NCI-H69 (cell line): ENCODE measurements at regions not wholly inside any gene's neighbourhood (a gene's known extent, or its start where the extent isn't known, plus 50 kb on each side); places are given as distances from the start of the nearest gene placed in this dataset.

ENCODE experiments used
- DNase-seq: peaks from one replicate; lab custom pipeline; 2025; lab: John Stamatoyannopoulos, UW

GRCh38 chr6:126607289-126607688, 267.4 kb downstream of the CENPW start:
- DNase-seq = no peak

DNA sequence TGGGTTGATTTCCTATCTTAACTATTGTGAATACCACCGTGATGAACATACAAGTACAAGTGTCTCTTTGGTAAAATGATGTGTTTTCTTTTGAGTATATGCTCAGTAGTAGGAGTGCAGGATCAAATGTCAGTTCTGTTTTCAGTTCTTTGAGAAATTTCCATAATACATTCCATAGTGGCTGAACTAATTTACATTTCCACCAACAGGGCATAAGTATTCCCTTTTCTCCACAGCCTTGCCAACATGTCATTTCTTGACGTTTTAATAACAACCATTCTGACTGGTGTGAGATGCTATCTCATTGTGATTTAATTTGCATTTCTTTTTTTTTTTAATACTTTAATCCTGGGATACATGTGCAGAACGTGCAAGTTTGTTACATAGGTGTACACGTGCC, 268.8 kb downstream of the CENPW start:
- DNase-seq = no peak

DNA sequence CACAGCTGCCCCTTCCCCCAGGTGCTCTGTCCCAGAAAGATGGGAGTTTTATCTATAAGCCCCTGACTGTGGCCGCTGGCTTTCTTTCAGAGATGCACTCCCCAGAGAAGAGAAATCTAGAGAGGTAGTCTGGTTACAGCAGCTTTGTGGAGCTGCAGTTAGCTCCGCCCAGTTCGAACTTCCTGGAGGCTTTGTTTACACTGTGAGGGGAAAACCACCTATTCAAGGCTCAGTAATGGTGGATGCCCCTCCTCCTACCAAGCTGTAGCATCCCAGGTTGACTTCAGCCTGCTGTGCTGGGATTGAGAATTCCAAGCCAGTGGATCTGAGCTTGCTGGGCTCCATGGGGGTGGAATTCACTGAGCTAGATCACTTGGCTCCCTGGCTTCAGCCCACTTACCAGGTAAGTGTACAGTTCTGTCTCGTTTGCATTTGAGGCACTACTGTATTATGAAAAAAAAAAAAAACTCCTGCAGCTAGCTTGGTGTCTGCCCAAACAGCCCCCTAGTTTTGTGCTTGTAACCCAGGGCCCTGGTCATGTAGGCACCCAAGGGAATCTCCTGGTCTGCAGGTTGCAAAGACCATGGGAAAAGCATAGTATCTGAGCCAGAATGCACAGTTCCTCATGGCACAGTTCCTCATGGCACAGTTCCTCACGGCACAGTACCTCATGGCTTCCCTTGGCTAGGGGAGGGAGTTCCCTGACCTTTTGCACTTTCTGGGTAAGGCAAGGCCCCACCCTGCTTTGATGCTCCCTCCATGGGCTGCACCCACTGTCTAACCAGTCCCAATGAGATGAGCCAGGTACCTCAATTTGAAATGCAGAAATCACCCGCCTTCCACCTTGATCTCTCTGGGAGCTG, 275.0 kb downstream of the CENPW start:
- DNase-seq = peak; percentile 81

- DNase-seq = no peak
These were observed 277.0 kb downstream of the CENPW start for GRCh38 chr6:126616866-126617265.

DNA sequence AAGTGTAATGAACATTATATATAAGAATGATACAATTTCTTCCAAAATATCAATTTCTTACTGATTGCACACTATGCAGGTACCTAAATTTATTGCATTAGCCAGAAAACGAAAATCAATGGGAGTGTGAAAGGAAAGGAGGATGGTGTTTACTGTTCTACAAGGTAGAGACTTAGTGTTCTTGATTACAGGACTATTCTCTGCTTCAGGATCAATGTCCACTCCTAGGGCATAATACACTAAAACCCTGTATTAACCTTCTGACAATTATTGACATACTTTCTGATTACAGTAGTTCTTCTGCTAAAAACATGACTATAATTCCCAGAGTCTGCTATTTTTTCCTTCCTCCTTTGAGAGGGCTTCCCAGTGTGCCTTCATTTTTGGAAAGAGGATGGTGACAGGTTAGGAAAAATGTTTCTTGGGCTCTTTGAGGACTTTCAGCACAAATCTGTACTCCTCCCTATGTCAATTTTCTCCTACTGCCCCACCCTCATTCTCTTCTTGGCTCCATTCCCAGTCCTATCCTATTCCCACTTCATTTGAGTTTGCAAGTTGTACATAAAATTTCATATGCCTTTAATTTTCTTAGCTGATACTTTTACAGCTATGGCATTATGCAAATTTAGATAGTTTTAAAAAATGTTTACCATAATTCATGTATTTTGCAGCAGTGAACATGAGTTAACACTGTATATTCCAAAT, 278.9 kb downstream of the CENPW start:
- DNase-seq = peak; percentile 56

DNA sequence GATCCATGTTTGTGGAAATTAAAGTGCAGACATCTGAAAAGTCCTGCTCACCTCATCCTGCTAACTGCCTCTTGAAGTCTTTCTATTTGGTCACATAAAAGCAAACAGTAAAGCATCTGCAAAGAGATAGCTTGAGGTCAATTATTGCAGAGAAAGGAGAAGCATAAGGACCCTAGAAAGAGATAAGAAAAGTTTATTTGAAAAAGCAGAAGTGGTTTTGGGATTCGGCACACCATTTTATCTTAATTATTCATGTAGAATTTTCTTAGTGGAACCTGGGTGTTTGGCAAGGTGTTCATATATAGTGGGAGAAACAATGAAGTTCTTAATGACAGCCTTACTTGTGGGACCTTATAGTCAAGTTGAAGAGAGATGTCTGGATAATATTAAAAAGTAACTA, 280.8 kb downstream of the CENPW start:
- DNase-seq = no peak

GRCh38 chr6:126625019-126625418, 285.1 kb downstream of the CENPW start:
- no peak for DNase-seq

- peak; percentile 33 for DNase-seq
These were observed 288.2 kb downstream of the CENPW start for GRCh38 chr6:126628125-126628524.

DNA sequence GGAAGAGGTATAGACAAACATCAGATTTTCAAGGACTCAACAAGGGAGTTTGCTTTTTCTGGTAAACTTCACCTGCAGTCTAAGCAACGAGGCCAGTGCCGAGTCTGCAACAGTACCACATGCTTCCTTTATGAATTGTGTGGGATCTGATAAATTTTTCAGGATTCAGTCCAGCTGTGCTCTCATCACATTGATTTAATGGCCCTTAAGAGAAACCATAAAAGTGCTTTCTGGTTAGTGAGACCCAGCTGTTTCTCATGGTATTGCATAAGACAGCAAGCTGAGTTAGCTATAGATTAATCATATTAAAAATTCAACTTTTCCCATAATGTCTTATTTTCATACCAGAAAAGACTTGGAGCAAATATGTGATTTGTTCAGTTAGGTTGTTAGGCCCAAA, 291.4 kb downstream of the CENPW start:
- DNase-seq = peak; percentile 68

DNA sequence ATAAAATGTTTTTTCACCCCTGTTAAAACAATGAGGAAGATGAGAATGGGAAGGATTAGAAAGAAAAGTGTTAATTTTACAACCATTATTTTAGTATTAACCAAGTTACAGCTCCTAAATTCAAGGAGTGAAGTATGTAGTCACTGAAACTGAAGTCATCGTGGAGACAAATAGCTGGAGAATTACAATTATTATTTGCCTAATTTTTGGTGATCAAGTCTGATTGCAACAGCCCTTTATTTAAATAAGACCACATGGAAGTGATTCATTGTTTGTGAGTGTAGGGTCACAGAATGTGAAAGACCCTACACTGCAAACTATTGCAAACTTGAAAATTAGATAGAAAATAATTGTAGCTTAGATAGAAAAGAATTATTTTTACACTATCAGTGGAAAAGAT, 292.4 kb downstream of the CENPW start:
- DNase-seq = no peak

GRCh38 chr6:126633373-126633772, 293.5 kb downstream of the CENPW start:
- DNase-seq = peak; percentile 29

- no peak for DNase-seq
These were observed 300.4 kb downstream of the CENPW start for GRCh38 chr6:126640356-126640755.

DNA sequence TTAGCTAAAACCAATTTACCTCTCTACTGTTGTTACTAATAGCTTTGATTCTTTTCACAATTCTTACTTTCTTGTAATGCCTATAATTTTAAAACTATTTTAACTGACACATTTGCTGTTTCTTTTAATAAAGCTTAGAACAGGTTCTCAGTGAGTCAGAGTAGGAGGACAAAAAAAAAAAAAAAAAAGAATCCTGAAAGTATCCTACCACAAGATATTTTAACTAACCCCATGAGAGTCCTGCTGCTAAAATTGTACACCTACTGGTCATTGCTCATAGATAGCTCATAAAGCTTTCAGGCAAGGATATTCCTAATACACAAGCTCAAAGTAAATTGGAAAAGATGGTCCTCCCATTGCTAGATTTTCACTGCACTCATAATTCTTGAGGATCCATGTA, 301.0 kb downstream of the CENPW start:
- no peak for DNase-seq

DNA sequence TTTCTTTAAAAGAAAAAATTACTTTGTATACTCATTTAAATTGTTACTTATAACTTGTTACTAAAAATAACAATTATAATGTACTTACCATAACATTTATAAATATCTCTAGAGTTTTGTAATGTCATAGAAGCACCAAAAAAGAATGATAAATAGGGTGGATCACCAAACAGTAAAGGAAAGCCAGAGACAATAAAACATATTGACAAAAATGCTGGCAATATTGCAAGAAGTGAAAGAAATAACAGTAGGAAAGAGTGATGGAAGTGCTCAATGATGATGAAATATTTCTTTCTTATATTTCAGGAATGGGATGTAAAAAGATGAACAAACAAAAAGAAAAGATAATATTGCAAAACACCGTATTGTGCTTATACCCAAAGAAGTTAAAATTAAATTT, 301.7 kb downstream of the CENPW start:
- no peak for DNase-seq

- no peak for DNase-seq
These were observed 303.4 kb downstream of the CENPW start for GRCh38 chr6:126643352-126643751.

- DNase-seq = peak; percentile 66
These were observed 311.0 kb downstream of the CENPW start for GRCh38 chr6:126650931-126651330.

- peak; percentile 82 for DNase-seq
These were observed 317.8 kb downstream of the CENPW start for GRCh38 chr6:126657561-126658175.

- no peak for DNase-seq
These were observed 320.5 kb downstream of the CENPW start for GRCh38 chr6:126660376-126660775.

GRCh38 chr6:126661646-126662045, 321.7 kb downstream of the CENPW start:
- DNase-seq = no peak

GRCh38 chr6:126662966-126663365, 323.1 kb downstream of the CENPW start:
- DNase-seq = no peak

GRCh38 chr6:126664271-126664670, 324.4 kb downstream of the CENPW start:
- no peak for DNase-seq

GRCh38 chr6:126665551-126665950, 325.6 kb downstream of the CENPW start:
- DNase-seq = no peak

DNA sequence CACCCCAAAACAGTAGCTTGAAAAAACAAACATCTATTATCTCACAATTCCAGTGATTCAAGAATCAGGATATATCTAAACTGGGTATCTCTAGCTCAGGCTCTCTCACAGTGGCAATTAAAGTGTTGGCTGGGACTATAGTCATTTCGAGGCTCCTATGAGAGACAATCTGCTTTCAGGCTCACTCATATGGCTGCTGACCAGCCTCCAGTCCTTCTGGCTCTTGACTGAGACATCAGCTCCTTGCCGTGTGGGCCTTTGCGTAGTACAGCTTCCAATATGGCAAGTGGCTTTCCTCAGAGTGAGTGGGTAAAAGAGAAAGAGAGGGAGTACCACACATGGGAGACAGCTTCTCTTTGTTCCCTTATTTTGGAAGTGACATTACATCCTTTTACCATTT, 327.2 kb downstream of the CENPW start:
- DNase-seq = no peak
